Neutrophil (primary cell): ENCODE measurements at regions not wholly inside any gene's neighbourhood (a gene's known extent, or its start where the extent isn't known, plus 50 kb on each side); places are given as distances from the start of the nearest gene placed in this dataset.

Source experiments
- H3K27ac ChIP-seq: fragments of 200-600 bp; sonication (generic); 2 replicates; pipeline ENCODE4 v1.5.1; 2016; ENCODE audit warnings: mild to moderate bottlenecking, moderate library complexity
- H3K27me3 ChIP-seq: fragments of 200-600 bp; sonication (generic); 2 replicates; pipeline ENCODE4 v1.6.0; 2016; ENCODE audit warnings: mild to moderate bottlenecking
- H3K36me3 ChIP-seq: fragments of 200-600 bp; sonication (generic); 2 replicates; pipeline ENCODE4 v1.5.1; 2017
- H3K4me1 ChIP-seq, 2 experiments: fragments of 200-600 bp in 1 of 2; sonication (generic) in 1 of 2; 1 replicate in 1 of 2; 2 replicates in 1 of 2; pipeline versions ENCODE4 v1.5.1 to v1.6.1; 2013 to 2016; ENCODE audit warnings: low read depth in 1 of 2, low read length in 1 of 2, mild to moderate bottlenecking in 1 of 2, moderate library complexity in 1 of 2; ENCODE audit not compliant: control insufficient read depth in 1 of 2, insufficient read depth in 1 of 2
- H3K4me3 ChIP-seq, 2 experiments: fragments of 200-600 bp in 1 of 2; sonication (generic) in 1 of 2; 1 replicate in 1 of 2; 2 replicates in 1 of 2; pipeline ENCODE4 v1.5.1; 2013 to 2016; ENCODE audit warnings: low read depth in 1 of 2, low read length in 1 of 2, mild to moderate bottlenecking in 1 of 2, moderate library complexity in 1 of 2
- H3K9me3 ChIP-seq: fragments of 200-600 bp; sonication (generic); 2 replicates; pipeline ENCODE4 v1.5.1; 2016
- CTCF ChIP-seq: fragments of 200-600 bp; sonication (generic); IDR thresholded peaks from 2 replicates; pipeline ENCODE4 v1.5.1; 2016; ENCODE audit warnings: antibody characterized with exemption

- no peak for TF ChIP-seq CTCF
- Histone ChIP-seq H3K9me3 (no peaks in the 10 kb centered on the region), H3K27ac (no peak overlapping the region), H3K4me1 (peaks cover 6 to 7% of the 10 kb centered on the region in 2 experiments), H3K36me3 (no peaks in the 10 kb centered on the region), H3K4me3 (no peak overlapping the region), H3K27me3 (peaks cover 4% of the 10 kb centered on the region)
These were observed 133.3 kb downstream of the RPLP1 start for GRCh38 chr15:69585937-69586336.

- Histone ChIP-seq H3K9me3 (no peaks in the 10 kb centered on the region), H3K27me3 (peaks cover 4% of the 10 kb centered on the region), H3K27ac (no peak overlapping the region), H3K4me1 (peaks cover 6 to 7% of the 10 kb centered on the region in 2 experiments), H3K4me3 (no peak overlapping the region), H3K36me3 (no peaks in the 10 kb centered on the region)
- no peak for TF ChIP-seq CTCF
These were observed 134.1 kb downstream of the RPLP1 start for GRCh38 chr15:69586721-69587120.

GRCh38 chr15:69587723-69588426 lies 135.3 kb downstream of the RPLP1 start:
- Histone ChIP-seq H3K27ac (no peak overlapping the region), H3K27me3 (peaks cover 4% of the 10 kb centered on the region), H3K36me3 (no peaks in the 10 kb centered on the region), H3K4me3 (no peak overlapping the region), H3K9me3 (no peaks in the 10 kb centered on the region), H3K4me1 (peaks cover 6 to 7% of the 10 kb centered on the region in 2 experiments)
- TF ChIP-seq CTCF, result no peak

GRCh38 chr15:69590201-69590710 lies 137.6 kb downstream of the RPLP1 start:
- no peak overlapping the region for H3K4me3 ChIP-seq
- peaks cover 4 to 12% of the 10 kb centered on the region in 2 experiments for H3K4me1 ChIP-seq
- no peak overlapping the region for H3K27ac ChIP-seq
- H3K36me3 ChIP-seq, result no peaks in the 10 kb centered on the region
- H3K27me3 ChIP-seq, result peaks cover 24% of the 10 kb centered on the region
- no peaks in the 10 kb centered on the region for H3K9me3 ChIP-seq
- no peak for TF ChIP-seq CTCF

GRCh38 chr15:69590932-69591524 lies 138.4 kb downstream of the RPLP1 start:
- H3K4me3 ChIP-seq, result no peak overlapping the region
- H3K9me3 ChIP-seq, result no peaks in the 10 kb centered on the region
- peaks cover 32% of the 10 kb centered on the region for H3K27me3 ChIP-seq
- no peak overlapping the region for H3K27ac ChIP-seq
- H3K4me1 ChIP-seq, result peaks cover 4 to 12% of the 10 kb centered on the region in 2 experiments
- no peak for TF ChIP-seq CTCF
- H3K36me3 ChIP-seq, result no peaks in the 10 kb centered on the region
